ENCODE measurements at regions not wholly inside any gene's neighbourhood (a gene's known extent, or its start where the extent isn't known, plus 50 kb on each side); places are given as distances from the start of the nearest gene placed in this dataset.

DNA sequence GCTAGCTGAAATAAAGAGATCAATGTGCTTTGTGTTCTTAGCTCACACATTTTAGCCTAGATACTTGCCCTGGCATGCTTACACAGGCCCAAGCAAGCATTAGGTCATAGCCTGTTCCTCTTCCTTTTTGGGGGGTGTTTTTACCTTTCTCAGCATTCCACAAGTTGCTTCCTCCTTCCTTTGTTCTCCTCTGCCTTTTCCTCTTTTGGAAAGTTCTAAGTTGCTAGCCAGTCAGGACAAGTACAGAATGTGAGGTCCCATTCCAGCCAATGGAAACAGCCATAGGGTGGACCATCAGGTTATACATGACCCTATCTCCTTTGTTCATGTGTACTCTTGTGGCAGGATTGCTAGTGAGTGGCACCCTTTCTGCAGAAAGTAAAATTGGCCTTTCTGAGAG is 154.9 kb downstream of the RASSF9 start:
- DNase-seq (ENCODE audit: low read depth) = no peak

DNA sequence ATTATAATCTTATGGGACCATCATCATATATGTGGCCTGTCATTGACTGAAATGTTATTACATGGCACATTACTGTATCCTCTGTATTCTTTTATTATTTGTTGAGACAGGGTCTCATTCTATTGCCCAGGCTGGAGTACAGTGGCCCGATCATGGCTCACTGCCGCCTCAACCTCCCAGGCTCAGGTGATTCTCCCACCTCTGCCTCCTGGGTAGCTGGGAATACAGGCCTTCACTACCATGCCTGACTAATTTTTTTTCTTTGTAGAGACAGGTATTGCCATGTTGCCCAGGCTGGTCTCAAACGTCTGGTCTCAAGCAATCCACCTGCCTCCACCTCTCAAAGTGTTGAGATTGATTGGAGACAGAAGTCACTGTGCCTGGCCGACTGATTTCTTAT is 153.2 kb downstream of the RASSF9 start:
- DNase-seq (ENCODE audit: low read depth) = no peak

DNA sequence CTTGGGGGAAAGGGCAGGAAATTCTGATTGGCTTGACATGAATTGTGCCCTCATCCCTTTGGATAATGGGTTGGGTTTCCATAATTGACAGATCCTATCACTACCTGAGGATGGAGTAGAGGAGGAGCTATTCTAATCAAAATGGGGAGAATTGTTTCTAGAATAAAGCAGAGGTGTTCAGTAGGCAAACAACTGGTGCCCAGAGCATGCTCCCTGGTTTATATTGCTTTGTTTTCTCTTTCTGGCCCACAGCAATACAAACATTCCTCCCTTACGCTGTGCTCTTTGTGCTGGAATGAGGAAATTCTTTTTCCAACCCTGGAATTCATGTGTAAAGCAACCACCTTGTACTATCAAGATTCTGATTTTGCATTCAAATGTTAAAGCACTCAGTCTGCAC is 147.4 kb downstream of the RASSF9 start:
- DNase-seq (ENCODE audit: low read depth) = no peak

DNA sequence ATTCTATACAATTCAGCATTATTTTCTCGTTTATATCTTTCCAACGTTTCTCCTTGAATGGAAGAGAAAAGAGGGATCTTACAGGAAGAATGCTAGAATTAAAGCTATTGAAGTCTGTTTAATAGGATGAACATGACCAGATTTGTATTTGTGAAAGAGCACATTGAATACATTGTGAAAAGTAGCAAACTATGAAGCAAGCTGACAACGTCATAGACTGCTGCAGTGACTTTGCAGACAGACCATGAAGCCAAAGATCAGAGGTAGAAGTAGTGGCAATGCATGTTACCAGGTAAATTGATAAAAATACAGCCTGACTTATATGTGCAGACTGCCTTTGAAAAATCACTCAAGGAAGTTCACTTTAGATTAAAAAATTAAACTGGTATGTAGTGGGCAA is 146.1 kb downstream of the RASSF9 start:
- DNase-seq (ENCODE audit: low read depth) = no peak

DNA sequence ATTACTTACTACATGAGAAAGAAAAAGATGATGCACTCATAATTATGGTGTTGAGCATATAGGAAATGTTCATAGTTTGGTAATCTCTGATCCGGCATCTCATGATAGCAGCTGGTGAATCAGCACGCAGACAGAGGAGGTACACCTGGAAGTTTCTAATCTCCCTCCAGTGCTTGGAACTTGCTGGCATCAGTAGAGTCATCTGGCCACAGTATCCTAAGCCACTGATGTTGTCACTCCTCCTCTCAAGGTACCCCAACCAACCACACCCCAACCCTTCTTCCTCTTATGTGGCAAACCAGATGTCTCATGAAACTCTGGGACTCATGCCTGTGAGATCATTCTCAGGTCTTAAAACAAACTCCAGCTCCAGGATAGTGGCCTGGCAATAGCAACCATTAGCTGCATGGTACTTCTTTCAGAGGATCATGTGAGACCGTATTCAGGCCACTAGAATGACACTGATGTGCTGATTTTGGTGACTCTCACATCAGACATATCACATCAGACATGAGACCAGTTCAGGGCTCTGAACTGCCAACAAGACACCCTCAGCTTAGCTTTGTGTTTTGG is 143.0 kb downstream of the RASSF9 start:
- DNase-seq (ENCODE audit: low read depth) = no peak

DNA sequence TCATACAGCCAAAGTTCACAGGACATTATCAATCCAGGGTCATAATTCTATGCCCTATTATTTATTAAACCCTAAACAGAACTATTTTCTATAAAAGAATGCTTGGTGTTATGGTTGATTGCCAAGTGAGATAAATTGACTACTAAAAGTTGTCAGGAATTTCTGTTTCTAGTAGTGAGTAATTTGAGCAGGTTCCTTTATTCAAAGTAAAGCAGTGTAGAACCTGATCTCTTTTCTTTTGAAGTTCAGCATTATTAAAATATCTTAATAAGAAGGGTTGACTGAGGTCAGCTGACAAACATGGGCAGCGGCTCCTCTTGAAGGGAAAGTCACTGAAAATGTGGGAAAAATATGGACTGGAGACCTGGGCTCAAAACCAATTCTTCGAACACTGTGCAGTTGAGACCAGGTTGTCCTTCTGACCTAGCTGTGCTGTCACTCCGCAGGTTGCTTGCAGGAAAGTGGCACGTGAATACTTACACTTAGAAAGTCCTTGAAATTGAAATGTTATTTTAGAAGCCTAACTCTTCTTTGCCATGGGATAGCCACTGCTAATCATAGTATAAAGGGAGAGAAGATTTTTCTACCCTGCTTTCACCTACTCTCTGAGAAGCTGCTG is 141.0 kb downstream of the RASSF9 start:
- DNase-seq (ENCODE audit: low read depth) = no peak

DNA sequence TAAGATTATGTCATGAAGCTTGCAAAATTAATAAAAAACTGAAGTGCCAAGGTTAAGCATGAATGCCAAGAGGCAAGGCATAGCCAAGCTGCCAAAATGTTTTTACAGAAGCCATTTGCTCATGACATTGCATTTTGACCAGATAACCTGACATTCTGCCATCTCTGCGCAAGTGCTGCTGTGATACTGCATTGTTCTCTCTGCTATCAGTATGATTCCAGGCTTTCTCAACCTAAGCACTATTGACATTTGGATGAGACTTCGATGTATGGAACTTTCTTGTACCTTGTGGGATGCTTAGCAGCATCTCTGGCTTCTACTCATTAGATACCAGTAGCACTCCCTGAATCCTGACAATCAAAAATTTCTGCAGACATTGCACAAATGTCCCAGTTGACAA is 139.2 kb downstream of the RASSF9 start:
- no peak for DNase-seq (ENCODE audit: low read depth)

DNA sequence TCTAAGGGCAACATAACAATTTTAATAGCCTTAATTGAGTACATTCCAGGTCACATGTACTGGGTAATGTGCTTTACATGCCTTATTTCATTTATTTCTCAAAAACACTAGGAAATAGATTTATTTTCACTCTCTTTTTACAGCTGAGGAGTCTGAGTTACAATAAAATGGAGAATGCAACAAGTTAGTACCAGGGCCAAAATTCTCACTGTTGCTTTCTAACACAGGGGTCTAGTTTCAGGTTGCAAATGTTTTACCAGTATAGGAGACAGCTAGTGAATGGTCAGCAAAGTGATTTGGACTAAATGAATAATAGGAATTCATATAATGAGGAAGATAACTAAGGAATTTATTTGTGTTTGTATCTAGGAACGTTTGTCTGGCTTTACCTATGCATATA is 137.3 kb downstream of the RASSF9 start:
- DNase-seq (ENCODE audit: low read depth) = no peak

DNA sequence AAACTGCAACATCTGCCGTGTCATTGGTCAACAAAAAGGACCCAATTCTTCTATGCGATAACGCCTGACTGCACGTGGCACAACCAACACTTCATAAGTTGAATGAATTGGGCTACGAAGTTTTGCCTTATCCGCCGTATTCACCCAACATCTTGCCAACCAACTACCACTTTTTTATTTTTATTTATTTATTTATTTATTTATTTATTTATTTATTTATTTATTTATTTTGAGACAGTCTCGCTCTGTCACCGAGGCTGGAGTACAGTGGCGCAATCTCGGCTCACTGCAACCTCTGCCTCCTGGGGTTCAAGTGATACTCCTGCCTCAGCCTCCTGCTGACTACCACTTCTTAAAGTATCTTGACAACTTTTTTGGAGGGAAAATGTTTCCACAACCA is 127.4 kb downstream of the RASSF9 start:
- no peak for DNase-seq (ENCODE audit: low read depth)

DNA sequence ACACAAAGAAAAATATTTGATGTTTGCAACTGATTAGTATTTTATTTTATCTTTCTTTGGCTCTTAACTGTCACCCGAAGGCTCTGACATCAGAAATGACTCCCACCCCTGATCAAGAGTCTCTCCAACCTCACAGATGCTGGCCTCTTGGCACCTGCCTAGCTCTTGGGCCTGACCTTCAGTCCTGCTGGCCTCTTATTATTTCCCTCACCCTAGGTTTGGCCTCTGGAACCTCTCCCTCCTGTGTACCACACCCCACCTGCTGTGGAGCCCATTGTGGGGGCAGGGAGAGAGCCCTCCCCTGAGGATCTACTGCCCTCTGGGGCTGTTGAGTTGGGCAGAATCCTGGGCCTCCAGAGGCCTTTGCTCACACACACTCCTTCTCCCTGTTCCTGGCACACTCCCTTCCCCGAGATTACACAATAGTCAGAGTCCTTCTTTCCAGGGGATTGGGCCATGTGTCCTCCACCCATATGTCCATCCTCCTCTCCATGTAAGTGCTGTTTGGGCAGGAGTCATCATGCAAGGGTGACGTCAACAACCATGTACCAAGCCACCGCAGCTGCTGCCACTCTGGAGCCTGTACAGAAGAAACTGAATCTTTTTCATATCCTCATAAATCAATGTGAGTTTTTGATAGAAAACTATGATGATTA is 124.3 kb downstream of the RASSF9 start:
- DNase-seq (ENCODE audit: low read depth) = no peak

DNA sequence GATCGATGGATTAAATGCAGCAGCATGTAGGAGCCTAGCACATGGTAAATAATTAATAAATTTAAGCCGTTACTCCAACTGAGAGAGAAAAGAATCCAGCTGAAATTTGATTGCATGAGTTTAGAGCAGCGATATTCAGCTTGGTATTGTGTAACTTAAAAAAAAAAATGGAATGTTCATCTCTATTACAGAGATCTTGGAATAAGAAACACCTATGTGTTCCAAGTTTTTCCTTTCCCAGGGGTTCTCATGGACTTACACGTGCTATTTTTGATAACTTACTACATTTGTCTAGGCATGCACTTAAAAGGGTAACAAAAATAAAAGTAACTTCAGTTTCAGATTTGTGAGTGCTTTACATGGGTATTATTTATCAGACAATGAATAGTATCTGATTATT is 122.8 kb downstream of the RASSF9 start:
- DNase-seq (ENCODE audit: low read depth) = no peak

DNA sequence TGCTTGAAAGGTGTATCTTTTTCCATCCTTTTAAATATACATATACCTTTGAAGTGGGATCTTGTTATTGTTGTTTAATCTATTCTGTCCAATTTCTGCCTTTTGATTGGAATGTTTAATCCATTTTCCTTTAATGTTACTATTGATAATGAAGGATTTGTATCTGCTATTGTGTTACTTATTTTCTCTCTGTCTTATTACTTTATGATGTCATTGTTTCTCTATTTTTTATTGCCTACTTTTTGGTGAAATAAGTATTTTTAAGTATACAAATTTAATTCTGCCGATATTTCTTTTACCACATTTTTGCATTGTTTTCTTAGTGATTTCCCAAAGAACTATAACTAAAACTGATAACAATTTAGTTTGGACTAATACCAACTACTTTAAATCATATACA is 121.8 kb downstream of the RASSF9 start:
- DNase-seq (ENCODE audit: low read depth) = no peak

DNA sequence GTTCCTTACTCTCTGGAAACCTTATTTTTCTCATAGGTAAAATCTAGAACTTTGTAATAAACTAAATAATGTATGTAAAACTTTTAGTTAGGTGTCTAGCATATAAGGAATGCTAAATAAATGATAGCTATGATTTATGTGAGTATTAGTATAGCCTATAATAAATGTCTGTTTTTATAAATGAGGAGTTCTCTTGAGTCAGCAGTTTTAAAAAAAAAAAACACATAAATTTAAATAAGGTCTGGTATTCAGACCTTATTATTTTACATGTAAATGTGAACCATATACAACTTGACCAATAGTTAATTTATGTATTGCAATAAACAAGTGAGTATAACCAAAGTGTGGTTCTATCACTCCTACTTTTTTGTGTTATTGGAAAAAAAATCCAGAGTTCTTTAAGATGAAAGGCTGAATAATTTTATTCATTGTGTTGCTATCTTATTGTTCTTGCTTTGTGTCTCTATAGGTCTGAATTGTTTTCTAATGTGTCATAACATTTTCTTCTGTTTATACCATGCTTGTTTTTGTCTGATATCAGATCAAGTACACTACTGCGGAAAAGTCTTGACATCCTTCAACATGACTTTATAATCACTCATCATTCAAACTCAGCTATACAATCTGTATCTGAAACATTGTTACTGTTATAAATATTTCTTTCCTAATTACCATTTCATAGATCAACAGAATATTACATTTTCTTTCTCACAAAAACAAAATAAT is 115.7 kb downstream of the RASSF9 start:
- DNase-seq (ENCODE audit: low read depth) = no peak

DNA sequence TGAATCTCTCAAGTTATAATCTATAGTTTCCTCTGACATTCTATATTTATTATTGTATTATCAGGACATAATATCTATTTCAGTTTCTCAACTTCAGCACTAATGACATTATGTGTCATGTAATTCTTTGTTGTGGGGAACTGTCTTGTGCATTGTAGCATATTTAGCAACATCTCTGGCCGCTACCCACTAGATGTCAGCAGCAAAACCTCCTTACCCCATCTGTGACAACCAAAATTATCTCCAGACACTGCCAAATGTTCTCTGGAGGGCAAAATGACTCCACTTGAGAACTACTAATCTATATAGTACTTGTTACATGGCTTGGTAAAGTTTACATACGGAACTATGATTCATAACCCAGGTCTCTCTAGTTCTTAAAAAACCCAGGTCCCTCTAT is 110.2 kb downstream of the RASSF9 start:
- no peak for DNase-seq (ENCODE audit: low read depth)

DNA sequence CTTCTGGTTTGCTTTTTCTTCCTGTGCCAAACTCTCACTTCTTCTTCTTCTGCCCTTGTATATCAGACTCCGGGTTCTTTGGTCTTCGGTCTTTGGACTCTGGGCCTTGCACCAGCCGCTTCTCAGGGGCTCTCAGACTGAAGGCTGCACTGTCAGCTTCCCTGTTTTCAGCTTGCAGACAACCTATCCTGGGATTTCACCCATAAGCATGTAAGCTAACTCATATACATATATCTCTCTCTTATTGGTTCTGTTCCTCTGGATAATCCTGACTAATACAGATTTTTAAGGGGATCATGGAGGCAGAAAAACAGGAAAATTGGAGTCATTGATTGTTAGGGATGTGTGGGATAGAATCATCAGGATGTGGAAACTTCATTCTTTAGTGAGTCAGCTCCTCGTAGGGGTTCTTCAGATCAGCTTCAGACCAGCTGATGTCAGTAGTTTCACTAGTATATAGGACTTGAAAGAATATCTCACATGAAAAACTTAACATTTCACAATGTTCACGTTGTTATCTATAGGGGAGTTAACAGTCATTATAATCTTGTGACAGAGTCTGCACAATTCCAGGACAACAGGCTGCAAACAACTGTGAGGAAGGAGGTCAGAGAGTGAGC is 102.9 kb downstream of the RASSF9 start:
- no peak for DNase-seq (ENCODE audit: low read depth)

DNA sequence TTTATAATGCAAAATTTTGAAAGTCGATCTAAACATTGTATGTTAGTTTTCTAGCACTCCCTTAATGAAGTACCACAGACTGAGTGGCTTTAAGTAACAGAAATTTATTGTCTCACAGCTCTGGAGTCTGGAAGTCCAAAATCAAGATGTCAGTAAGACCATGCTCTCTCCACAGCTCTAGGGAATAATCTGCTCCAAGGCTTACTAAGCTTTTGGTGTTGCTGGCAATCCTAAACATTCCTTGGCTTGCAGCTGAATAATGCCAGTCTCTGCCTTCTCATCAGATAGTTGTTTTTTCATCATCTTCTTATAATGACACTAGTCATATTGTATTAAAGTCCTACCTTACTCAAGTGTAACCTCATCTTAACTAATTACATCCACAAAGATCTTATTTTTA is 102.2 kb downstream of the RASSF9 start:
- DNase-seq (ENCODE audit: low read depth) = no peak

DNA sequence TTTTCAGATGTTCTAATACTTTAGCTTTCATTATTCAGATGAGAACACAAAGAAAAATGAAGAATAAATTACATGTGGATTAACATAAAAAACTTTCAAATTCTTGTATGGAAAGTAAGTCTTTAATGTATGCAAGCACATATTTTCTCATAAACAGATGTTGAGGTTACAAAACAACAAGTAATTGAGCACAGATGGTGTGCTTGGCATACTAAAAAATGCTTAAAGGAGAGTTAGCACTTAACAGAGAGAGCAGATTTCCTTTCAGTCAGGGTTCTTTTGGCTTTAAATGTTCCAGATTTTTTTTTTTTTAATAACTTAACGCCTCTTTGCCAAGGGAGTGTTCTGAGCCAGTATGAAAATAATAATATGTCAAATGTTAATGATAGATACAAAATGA is 96.0 kb downstream of the RASSF9 start:
- no peak for DNase-seq (ENCODE audit: low read depth)

DNA sequence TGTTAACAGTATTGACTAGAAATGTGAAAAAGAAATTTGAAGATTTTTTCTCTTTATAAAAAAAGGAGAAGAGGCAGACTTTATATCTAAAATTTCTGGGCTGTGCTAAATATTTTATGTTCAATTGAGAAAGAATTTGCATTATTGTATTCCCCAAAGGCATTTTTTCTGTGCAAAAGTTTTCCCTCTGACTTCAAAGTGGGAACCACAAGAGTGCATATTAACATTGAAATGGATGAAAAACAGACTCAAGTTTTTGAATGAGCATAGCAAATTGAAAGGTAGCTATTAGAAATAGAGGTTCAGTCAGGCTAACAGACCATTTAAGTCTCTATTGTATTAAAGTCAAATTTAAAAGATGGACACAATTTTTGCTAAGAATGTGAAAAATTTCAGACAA is 95.2 kb downstream of the RASSF9 start:
- DNase-seq (ENCODE audit: low read depth) = no peak

DNA sequence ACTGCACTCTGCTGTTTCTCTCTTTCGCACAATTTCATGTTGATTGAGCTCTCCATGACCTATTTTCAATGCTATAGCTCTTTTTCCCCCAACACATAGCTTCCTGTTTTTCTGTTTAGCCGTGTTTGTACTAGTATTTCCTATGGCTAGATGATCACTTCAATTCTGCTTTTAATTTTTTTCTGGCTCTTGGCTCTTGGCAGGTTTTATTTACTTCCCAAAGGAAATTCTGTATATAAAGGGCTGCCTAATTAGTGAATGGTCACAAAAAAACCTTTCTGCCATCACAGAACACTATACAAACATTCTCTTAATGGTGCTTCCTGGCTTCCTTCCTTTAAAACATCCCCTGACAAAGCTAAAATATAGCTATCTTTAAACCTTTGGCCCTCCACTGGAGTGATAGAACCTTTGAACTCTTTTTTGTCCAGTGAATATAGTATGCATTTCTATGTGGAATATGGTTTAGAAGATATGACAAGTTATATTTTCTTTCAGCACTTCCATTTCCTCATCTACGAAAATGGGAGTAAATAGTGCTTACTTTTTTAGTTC is 88.2 kb downstream of the RASSF9 start:
- no peak for DNase-seq (ENCODE audit: low read depth)

Measured in RPMI7951 (cell line).